NCI-H1417 treated with DMSO at 0.1 percent for 48 hours (cell line): ENCODE measurements at regions not wholly inside any gene's neighbourhood (a gene's known extent, or its start where the extent isn't known, plus 50 kb on each side); places are given as distances from the start of the nearest gene placed in this dataset.

Source experiments
- DNase-seq: peaks from one replicate; lab custom pipeline; 2025; lab: John Stamatoyannopoulos, UW

- no peak for DNase-seq
Measured at GRCh38 chr18:39672171-39672570, 2106.6 kb upstream of the CELF4 start.

GRCh38 chr18:39667905-39668304, 2102.3 kb upstream of the CELF4 start:
- no peak for DNase-seq

DNA sequence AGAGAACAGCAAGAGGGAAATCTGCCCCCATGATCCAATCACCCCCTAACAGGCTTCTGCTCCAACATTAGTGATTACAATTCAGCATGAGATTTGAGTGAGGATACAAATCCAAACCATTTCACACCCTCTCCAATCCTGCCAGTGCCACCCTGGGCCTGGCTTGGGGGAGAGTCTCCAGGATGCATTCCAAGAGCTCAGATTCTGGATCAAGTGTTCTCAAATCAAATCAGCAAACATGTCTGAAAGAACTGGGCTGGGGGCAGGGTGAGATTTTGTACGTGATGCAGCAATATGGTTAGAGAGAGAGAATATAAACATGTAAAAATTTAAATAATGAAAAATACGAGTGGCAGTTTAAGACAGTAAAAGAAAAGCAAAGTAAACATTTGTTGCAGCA, 2100.9 kb upstream of the CELF4 start:
- DNase-seq, result no peak

GRCh38 chr18:39661856-39662366, 2096.3 kb upstream of the CELF4 start:
- DNase-seq, result no peak

DNA sequence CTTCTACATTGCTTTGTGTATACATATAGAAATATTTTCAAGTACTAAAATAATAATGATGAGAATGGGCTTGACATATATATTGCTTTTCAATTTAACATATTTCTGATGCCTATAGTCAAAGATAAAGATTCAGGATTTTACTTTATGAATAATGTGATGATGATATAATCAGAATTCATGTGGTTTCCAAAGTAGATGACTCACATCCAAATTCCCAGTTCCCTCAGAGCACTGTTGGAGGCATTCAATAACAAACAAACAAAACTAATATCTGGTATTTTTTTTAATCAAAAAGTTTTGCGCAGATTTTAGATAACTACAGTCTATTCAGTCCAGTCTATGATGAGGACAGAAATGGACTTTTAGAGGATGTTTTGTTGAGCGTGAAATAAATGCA, 2094.5 kb upstream of the CELF4 start:
- no peak for DNase-seq

DNA sequence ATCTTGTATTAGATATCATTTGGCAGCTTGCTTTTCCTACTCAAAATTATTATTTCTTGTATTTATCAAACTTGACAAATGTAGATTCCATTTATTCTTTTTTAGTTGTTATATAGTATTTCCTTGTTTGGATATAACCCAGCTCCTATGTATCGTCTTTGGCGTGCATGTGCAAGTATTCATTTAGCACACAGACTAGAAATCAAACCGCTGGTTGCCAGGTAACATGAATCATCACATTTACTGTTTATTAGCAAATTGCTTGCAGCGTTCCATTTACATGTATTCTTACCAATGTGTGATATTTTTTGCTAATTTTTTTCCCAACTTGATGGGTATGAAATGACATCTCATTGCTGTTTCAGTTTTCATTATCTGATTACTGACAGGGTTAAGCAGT, 2089.7 kb upstream of the CELF4 start:
- DNase-seq, result no peak

GRCh38 chr18:39653221-39653620, 2087.6 kb upstream of the CELF4 start:
- DNase-seq, result no peak

GRCh38 chr18:39648616-39649015, 2083.0 kb upstream of the CELF4 start:
- DNase-seq, result no peak

DNA sequence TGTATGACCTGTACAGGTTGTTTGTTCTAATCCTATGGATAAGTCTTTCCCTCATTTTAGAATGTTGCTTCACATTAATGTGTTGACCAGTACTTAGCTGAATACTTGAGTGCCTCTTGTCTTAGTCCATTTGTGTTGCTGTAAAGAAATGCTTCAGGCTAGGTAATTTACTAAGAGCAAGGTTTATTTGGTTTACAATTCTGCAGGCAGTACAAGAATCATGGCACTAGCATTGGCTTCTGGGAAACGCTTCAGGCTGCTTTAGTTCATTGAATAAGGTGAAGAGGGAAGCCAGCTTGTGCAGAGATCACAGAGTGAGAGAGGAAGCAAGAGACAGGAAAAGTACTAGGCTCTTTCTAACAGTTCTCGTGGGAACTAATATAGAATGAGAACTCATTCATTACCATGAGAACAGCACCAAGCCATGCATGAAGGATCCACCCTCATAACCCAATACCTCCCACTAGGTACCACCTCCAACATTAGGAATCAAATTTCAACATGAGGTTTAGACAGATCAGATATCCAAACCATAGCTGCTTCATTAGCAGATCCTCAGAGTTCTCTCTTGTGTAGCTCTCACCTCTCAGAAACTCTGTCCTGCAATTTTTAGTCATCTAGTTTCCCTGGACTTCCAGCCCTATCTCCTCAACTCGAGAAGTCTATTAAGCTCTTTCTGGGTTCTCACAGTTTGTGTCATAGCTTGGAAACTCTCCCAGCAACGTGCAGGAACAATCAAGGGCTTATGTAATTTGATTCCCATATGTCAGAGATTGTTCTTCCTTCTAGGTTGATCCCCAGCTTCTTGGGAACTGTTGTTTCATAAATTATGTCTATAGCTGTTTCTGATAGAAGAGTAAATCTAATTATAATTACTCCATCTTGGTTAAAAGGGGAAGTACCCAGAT, 2082.3 kb upstream of the CELF4 start:
- DNase-seq, result no peak

DNA sequence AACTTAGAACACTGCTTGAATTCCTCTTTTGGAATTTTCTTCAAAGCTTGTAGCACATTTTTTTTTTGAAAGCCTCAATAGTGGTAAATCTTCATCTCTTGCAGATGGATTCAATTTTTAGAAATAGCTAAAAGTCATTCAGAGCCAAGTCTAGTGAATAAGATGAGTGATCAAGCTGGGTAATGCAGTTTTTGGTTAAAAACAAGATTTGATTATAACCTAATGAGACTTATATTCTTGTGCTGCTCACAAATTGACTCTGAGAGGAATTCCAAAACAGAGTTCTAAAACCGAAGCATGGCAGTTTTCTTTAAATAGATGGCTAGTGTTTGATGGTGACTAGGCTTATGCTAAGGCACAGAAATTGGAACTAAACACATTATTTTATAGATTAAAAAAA, 2072.6 kb upstream of the CELF4 start:
- no peak for DNase-seq

DNA sequence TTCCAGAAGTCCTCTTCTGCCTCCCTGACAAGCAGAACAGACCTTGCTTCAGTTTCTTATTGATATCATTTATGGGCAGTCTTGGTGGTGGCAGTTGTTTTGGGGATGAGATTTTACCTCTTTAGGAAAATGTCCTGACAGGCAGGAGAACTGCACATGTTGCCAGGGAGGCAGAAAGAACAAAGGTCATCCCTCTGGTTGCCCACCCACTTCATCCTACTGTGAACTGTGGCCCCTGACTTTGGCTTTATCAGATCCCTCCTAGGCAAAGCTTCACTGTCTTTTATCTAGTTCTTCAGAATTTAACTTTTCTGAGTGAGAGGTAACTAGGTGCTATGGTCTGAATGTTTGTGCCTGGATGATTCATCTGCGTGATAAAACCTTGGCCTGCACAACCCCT, 2071.3 kb upstream of the CELF4 start:
- no peak for DNase-seq

DNA sequence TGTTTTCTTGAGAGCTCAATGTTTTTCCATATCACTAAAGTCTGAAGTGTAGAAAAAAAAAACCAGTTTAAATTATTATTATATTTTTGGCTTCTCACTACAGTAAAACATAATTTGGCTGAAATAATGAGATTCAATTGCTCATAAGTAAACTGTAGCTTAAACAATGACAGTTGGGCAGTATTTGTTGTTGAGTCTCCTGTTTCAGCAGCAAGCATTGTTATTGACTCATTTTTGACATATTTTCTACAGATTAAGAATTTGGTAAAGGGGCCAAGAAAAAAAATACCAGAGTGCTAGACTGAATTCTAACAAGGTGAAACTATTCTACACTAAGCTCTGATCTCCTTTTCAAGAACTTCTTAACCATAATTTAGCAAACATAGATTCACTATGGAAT, 2070.4 kb upstream of the CELF4 start:
- no peak for DNase-seq

DNA sequence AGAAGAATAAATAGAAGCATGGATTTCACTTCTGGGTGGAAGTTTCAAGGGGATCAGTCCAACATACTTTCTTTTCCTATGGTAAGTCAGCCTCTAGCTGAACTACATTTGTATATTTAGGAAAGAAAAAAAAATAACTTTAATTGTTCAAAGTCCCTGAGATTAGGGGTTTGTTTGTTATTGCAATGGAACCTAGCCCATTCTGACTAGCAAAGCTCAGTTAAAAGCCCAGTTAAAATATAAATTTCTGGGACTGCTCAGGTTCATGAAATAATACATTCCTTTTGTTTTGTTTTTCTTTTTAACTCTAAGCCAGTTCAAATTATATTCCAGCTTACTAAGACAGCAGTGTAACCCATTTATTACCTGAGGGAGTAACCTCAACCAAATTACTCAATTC, 2069.6 kb upstream of the CELF4 start:
- DNase-seq, result no peak

DNA sequence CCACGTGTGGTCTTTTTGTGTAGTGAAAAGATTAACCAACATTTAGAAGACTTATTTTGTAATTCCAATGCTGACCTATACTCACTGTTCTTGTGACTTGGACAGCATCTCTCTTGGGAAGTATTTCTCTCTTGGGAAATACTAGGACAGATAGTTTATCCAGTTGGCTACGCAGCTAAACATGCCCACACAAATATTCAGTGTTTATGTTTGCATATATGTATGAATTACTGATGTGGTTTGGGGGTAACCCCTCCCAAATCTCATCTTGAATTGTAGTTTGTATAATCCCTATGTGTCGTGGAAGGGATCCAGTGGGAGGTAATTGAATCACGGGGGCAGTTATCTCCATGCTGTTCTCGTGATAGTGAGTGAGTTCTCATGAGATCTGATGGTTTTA, 2062.3 kb upstream of the CELF4 start:
- DNase-seq, result no peak

- no peak for DNase-seq
Measured at GRCh38 chr18:39624961-39625360, 2059.4 kb upstream of the CELF4 start.

DNA sequence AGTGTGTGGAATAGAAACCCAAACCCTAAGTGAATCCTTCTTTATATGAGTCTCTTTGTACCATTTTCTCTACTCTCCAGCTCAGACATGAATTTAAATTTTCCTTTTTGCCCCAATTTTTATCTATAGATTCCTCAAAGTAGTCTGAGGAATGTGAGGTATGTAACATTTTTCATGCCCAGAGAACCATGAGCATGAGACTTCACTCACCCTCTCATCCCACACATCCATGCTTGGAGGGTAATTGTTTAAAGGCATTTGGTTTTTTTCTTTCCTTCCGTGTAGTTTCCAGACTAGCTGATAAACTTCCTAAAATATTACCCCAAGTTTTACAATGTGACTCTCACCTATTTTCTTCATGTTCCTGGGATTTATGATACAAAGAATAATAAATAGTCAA, 2056.8 kb upstream of the CELF4 start:
- no peak for DNase-seq

GRCh38 chr18:39620551-39621168, 2055.1 kb upstream of the CELF4 start:
- DNase-seq, result no peak

DNA sequence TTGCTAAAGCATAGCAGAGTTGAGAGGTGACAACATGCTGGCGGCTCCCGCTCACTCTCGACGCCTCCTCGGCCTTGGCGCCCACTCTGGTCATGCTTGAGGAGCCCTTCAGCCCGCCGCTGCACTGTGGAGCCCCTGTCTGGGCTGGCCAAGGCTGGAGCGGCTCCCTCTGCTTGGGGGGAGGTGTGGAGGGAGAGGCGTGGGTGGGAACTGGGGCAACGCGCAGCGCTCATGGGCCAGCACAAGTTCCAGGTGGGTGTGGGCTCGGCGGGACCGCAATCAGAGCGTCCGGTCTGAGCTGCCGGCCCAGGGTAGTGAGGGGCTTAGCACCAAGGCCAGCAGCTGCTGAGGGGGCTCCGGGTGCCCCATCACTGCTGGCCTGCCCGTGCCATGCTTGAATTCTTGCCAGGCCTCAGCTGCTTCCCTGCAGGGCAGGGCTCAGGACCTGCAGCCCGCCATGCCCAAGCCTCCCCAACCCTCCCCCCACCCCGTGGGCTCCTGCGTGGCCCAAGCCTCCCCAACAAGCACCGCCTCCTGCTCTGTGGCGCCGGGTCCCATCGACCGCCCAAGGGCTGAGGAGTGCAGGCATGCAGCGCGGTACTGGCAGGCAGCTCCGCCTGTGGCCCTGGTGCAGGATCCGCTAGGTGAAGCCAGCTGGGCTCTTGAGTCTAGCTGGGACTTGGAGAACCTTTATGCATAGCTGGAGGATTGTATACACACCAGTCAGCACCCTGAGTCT, 2052.8 kb upstream of the CELF4 start:
- DNase-seq, result no peak

DNA sequence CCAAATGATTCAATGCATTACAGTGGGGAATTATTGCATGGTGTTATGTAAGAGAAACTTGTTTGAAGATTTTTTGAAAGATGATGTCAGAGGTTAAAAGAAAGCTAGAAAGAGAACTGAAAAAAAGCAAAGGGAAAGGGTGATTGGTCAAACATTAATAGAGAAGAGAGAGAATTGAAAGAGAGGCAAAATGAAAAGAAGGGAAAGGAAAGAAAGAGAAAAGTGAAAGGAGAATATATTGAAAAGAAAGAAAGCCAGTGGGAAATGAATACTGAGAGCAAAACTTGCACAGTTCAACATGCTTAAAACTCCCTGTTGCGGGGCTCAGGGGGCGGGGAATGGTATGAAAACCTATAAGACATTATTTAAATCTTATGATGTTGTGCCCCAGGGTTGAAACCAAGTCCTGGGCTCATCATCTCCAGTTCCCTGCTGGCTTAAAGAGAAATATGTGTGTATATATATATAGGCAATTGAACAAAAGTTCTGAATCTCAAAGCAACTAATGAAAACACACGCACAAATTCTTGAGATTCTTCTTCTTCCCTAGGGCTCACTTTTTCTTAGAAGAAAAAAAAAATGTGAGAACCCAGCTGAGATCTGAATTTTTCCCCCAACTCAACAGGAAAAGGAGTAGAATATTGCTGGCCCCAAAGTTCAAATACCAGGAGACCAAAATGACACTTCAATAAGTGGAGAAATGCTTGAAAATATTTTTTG, 2045.9 kb upstream of the CELF4 start:
- no peak for DNase-seq

DNA sequence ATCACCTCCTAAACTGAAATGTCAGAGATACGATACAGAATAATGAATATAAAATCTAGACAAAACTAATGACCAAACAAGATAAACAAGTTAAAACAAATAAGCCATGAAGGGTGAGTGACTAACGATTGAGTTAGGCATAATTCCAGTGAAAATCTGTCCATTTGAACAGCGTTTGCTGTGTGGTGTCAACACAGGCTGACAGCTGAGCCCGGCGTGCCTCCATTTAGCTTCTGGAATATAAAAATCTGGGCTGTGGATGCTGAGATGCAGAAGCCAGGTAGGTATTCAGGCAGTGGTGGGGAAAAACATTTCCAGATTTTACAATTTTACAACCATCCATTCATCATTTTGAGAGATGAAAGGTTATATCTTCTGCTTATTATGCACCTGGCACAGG, 2041.4 kb upstream of the CELF4 start:
- DNase-seq, result no peak

GRCh38 chr18:39604836-39605235, 2039.2 kb upstream of the CELF4 start:
- DNase-seq, result no peak

DNA sequence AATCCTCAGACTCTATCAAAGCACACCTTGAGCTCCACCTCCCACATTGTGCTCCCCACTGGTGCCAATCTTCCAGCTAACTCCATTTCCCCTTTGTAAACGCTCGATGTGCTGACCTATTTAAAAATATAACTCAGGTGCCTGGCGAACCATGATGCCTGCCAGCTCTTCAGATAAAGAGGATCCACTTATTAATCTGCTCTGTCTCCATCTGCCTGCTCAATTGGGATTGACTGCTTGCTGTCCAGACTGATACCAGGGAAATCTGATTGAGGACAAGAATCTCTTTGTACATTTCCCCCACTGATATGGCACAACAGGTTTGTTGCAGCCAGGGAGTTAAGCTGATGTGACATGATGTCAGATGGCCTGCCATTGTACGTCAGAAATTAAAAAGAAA, 2036.5 kb upstream of the CELF4 start:
- no peak for DNase-seq
